SK-N-SH (cell line): ENCODE measurements at regions not wholly inside any gene's neighbourhood (a gene's known extent, or its start where the extent isn't known, plus 50 kb on each side); places are given as distances from the start of the nearest gene placed in this dataset.

ENCODE experiments used
- CTCF ChIA-PET: fragments of 300-600, 350-600 bp; formaldehyde crosslinking; extraction: SDS; loops from one replicate; lab custom pipeline; 2021; lab: Yijun Ruan, JAX
- POLR2A ChIA-PET: fragments of 350-600 bp; sonication (Branson Sonifier 250); formaldehyde crosslinking; extraction: SDS; loops from one replicate; lab custom pipeline; 2020; ENCODE audit warnings: antibody characterized with exemption, inconsistent platforms; lab: Yijun Ruan, JAX
- DNase-seq: peaks from one replicate; pipeline ENCODE4 v3.0.0; 2012
- H2AFZ ChIP-seq: fragments of 200-600 bp; sonication (generic); 2 replicates; pipeline ENCODE4 v1.8.1; 2016; ENCODE audit warnings: antibody characterized with exemption, mild to moderate bottlenecking, low read depth
- H3F3A ChIP-seq: fragments of 200-600 bp; sonication (generic); replicated peaks from 2 replicates; pipeline ENCODE3; 2016; ENCODE audit warnings: antibody characterized with exemption, mild to moderate bottlenecking; ENCODE audit not compliant: insufficient read depth
- H3K27ac ChIP-seq, 2 experiments: fragments of 200-500 bp in 1 of 2; fragments of 200-600 bp in 1 of 2; sonication (Bioruptor generic) in 1 of 2; sonication (generic), shearing (Covaris generic) in 1 of 2; 2 replicates each; pipeline versions ENCODE4 v1.5.1 to v1.6.1; 2014 to 2016; ENCODE audit warnings: low read depth in 2 of 2, inconsistent platforms in 1 of 2, low read length in 1 of 2, mild to moderate bottlenecking in 1 of 2, mixed read lengths in 1 of 2
- H3K27me3 ChIP-seq: fragments of 200-600 bp; sonication (generic), shearing (Covaris generic); 2 replicates; pipeline ENCODE4 v1.6.1; 2016; ENCODE audit warnings: mixed run types; ENCODE audit not compliant: insufficient read depth
- H3K36me3 ChIP-seq, 2 experiments: fragments of 200-500 bp in 1 of 2; fragments of 200-600 bp in 1 of 2; sonication (Bioruptor generic) in 1 of 2; sonication (generic) in 1 of 2; replicated peaks in 1 of 2; 2 replicates each; pipeline versions ENCODE3 to v1.5.1; 2014 to 2016; ENCODE audit warnings: low read length in 1 of 2, mild to moderate bottlenecking in 1 of 2; ENCODE audit not compliant: insufficient read depth in 2 of 2, control insufficient read depth in 1 of 2
- H3K4me1 ChIP-seq, 2 experiments: fragments of 200-500 bp in 1 of 2; fragments of 200-600 bp in 1 of 2; sonication (Bioruptor generic) in 1 of 2; sonication (generic), shearing (Covaris generic) in 1 of 2; 2 replicates each; pipeline versions ENCODE4 v1.5.1 to v1.6.1; 2014 to 2016; ENCODE audit warnings: low read depth in 1 of 2, low read length in 1 of 2, mixed run types in 1 of 2; ENCODE audit not compliant: insufficient read depth in 2 of 2, control insufficient read depth in 1 of 2
- H3K4me2 ChIP-seq: fragments of 200-600 bp; sonication (generic), shearing (Covaris generic); 2 replicates; pipeline ENCODE4 v1.6.1; 2017; ENCODE audit warnings: mixed run types
- H3K4me3 ChIP-seq, 2 experiments: fragments of 200-500 bp in 1 of 2; fragments of 200-600 bp in 1 of 2; sonication (Bioruptor generic) in 1 of 2; sonication (generic), shearing (Covaris generic) in 1 of 2; 2 replicates each; pipeline versions ENCODE4 v1.5.1 to v1.8.1; 2014 to 2016; ENCODE audit warnings: low read depth in 2 of 2, inconsistent platforms in 1 of 2, low read length in 1 of 2, mild to moderate bottlenecking in 1 of 2, mixed read lengths in 1 of 2, moderate library complexity in 1 of 2
- H3K79me2 ChIP-seq: fragments of 200-600 bp; sonication (generic); 2 replicates; pipeline ENCODE4 v1.8.1; 2017; ENCODE audit warnings: mild to moderate bottlenecking; ENCODE audit not compliant: insufficient read depth
- H3K9ac ChIP-seq: fragments of 200-600 bp; sonication (generic); 2 replicates; pipeline ENCODE4 v1.6.1; 2017; ENCODE audit warnings: mixed run types
- H3K9me2 ChIP-seq: fragments of 200-600 bp; sonication (generic); 2 replicates; pipeline ENCODE4 v1.6.1; 2017; ENCODE audit warnings: mixed run types
- H3K9me3 ChIP-seq: fragments of 200-600 bp; sonication (generic); 2 replicates; pipeline ENCODE4 v1.6.1; 2017; ENCODE audit warnings: mixed run types, mild to moderate bottlenecking, moderate library complexity
- H4K20me1 ChIP-seq: fragments of 200-600 bp; sonication (generic); 2 replicates; pipeline ENCODE4 v1.6.1; 2017; ENCODE audit warnings: mild to moderate bottlenecking, mixed run types; ENCODE audit not compliant: insufficient read depth
- CTCF ChIP-seq: fragments of 200-600 bp; sonication (generic); IDR thresholded peaks from 2 replicates; pipeline ENCODE4 v1.6.1; 2017; ENCODE audit warnings: antibody characterized with exemption, mild to moderate bottlenecking, moderate library complexity
- EZH2phosphoT487 ChIP-seq: fragments of 200-600 bp; sonication (generic); IDR thresholded peaks from 2 replicates; pipeline ENCODE4 v1.6.1; 2017; ENCODE audit warnings: low read depth, mixed run types, mild to moderate bottlenecking, antibody characterized with exemption, moderate library complexity, borderline replicate concordance
- FOXJ3 ChIP-seq: sonication (generic); formaldehyde crosslinking; IDR thresholded peaks from 2 replicates; pipeline ENCODE4 v1.5.1; 2020; ENCODE audit warnings: mild to moderate bottlenecking, missing genetic modification reagents
- FOXM1 ChIP-seq: IDR thresholded peaks from 2 replicates; pipeline ENCODE4 v1.4.0; 2012; ENCODE audit warnings: low read depth, mild to moderate bottlenecking
- GABPA ChIP-seq: IDR thresholded peaks from 2 replicates; pipeline ENCODE4 v1.4.0; 2012; ENCODE audit warnings: low read depth, mild to moderate bottlenecking
- IRF3 ChIP-seq: fragments of 150-350 bp; IDR thresholded peaks from 2 replicates; pipeline ENCODE4 v1.6.1; 2016; ENCODE audit warnings: mild to moderate bottlenecking, low read depth, low read length
- MXI1 ChIP-seq: IDR thresholded peaks from 2 replicates; pipeline ENCODE4 v1.6.1; 2012; ENCODE audit warnings: mild to moderate bottlenecking, low read depth, low read length, improper control_type of control experiment
- NFIC ChIP-seq: IDR thresholded peaks from 2 replicates; pipeline ENCODE4 v1.4.0; 2012; ENCODE audit warnings: borderline replicate concordance
- NRF1 ChIP-seq: IDR thresholded peaks from 2 replicates; pipeline ENCODE4 v1.6.1; 2012; ENCODE audit warnings: low read depth, mild to moderate bottlenecking, low read length
- POLR2AphosphoS5 ChIP-seq: IDR thresholded peaks from 2 replicates; pipeline ENCODE4 v1.6.1; 2012; ENCODE audit warnings: low read depth, low read length
- RAD21 ChIP-seq: IDR thresholded peaks from 2 replicates; pipeline ENCODE4 v1.6.1; 2012; ENCODE audit warnings: mild to moderate bottlenecking, low read length
- RCOR1 ChIP-seq: fragments of 150-350 bp; IDR thresholded peaks from 2 replicates; pipeline ENCODE4 v1.6.1; 2017; ENCODE audit warnings: antibody characterized with exemption, low read length
- RFX5 ChIP-seq: IDR thresholded peaks from 2 replicates; pipeline ENCODE4 v1.6.1; 2012; ENCODE audit warnings: mild to moderate bottlenecking, improper control_type of control experiment, low read length
- SMC3 ChIP-seq: IDR thresholded peaks from 2 replicates; pipeline ENCODE4 v1.6.1; 2012; ENCODE audit warnings: low read depth, low read length, improper control_type of control experiment
- TAF1 ChIP-seq: IDR thresholded peaks from 2 replicates; pipeline ENCODE4 v1.6.1; 2012; ENCODE audit warnings: low read depth, mild to moderate bottlenecking, low read length, moderate library complexity, borderline replicate concordance
- TCF12 ChIP-seq: IDR thresholded peaks from 2 replicates; pipeline ENCODE4 v1.4.0; 2012
- TEAD4 ChIP-seq: IDR thresholded peaks from 2 replicates; pipeline ENCODE4 v1.4.0; 2012; ENCODE audit warnings: mild to moderate bottlenecking, borderline replicate concordance; ENCODE audit not compliant: insufficient read depth
- USF2 ChIP-seq: fragments of 150-350 bp; IDR thresholded peaks from 2 replicates; pipeline ENCODE4 v1.6.1; 2017; ENCODE audit warnings: antibody characterized with exemption, low read length, low read depth, borderline replicate concordance
- ZBTB33 ChIP-seq: IDR thresholded peaks from 2 replicates; pipeline ENCODE4 v1.4.0; 2012; ENCODE audit warnings: low read depth, borderline replicate concordance
- WGBS: methylation state at CpG from one replicate; pipeline ENCODE4 v1.1.6; 2017; ENCODE audit warnings: low lambda C conversion rate; 5-methylcytosine and 5-hydroxymethylcytosine counted together

GRCh38 chr10:123458933-123459332, 207.2 kb upstream of the GPR26 start:
- H3K4me2 ChIP-seq: no peak overlapping the region
- ChIA-PET CTCF (no interaction called here), POLR2A (no interaction called here)
- H3K4me3 ChIP-seq: no peak overlapping the region
- no peaks in the 10 kb centered on the region for H3K79me2 ChIP-seq
- H4K20me1 ChIP-seq: no peaks in the 10 kb centered on the region
- no peaks in the 10 kb centered on the region for H3F3A ChIP-seq
- no peak overlapping the region for H2AFZ ChIP-seq
- no peak for DNase-seq
- H3K36me3 ChIP-seq: no peaks in the 10 kb centered on the region
- TF ChIP-seq FOXJ3 (CRISPR knock-in tag): no peak
- no peak for TF ChIP-seq ZBTB33
- no peak for TF ChIP-seq CTCF
- TF ChIP-seq RFX5: no peak
- TF ChIP-seq RAD21: no peak
- TF ChIP-seq TCF12: no peak
- no peak for TF ChIP-seq GABPA
- no peak for TF ChIP-seq TAF1
- H3K9me2 ChIP-seq: no peaks in the 10 kb centered on the region
- H3K9ac ChIP-seq: no peak overlapping the region
- H3K27me3 ChIP-seq: no peaks in the 10 kb centered on the region
- no peaks in the 10 kb centered on the region for H3K9me3 ChIP-seq
- no peaks in the 10 kb centered on the region for H3K4me1 ChIP-seq
- WGBS: 31% methylated on average over 5 of the region's 5 CpGs
- no peak overlapping the region for H3K27ac ChIP-seq

- POLR2A ChIA-PET: no interaction called here
- no peaks in the 10 kb centered on the region for H4K20me1 ChIP-seq
- TF ChIP-seq FOXM1 (no peak), GABPA (no peak), POLR2AphosphoS5 (no peak), EZH2phosphoT487 (no peak), CTCF (no peak), IRF3 (no peak), RFX5 (no peak), RCOR1 (no peak), USF2 (no peak), SMC3 (no peak), NFIC (no peak), MXI1 (no peak), TEAD4 (no peak), TCF12 (no peak), NRF1 (no peak)
Observed at GRCh38 chr10:123459371-123460091, 206.6 kb upstream of the GPR26 start.

More at GRCh38 chr10:123459371-123460091, 206.6 kb upstream of the GPR26 start:
- DNase-seq: no peak
- no peak overlapping the region for H2AFZ ChIP-seq
- no peaks in the 10 kb centered on the region for H3K9me2 ChIP-seq
- no peaks in the 10 kb centered on the region for H3K4me1 ChIP-seq
- no peaks in the 10 kb centered on the region for H3K9me3 ChIP-seq
- H3F3A ChIP-seq: no peaks in the 10 kb centered on the region
- H3K9ac ChIP-seq: no peak overlapping the region
- no peaks in the 10 kb centered on the region for H3K27me3 ChIP-seq
- no peak overlapping the region for H3K27ac ChIP-seq
- no peak overlapping the region for H3K4me2 ChIP-seq
- no peaks in the 10 kb centered on the region for H3K79me2 ChIP-seq
- H3K36me3 ChIP-seq: no peaks in the 10 kb centered on the region
- no peak overlapping the region for H3K4me3 ChIP-seq
- CTCF ChIA-PET: interaction anchor here (0.7 kb wide), 1 partner anchor 10 kb away, joined by 3 read pairs; no protein-coding TSS in a partner anchor
- WGBS: 24% methylated on average over 4 of the region's 7 CpGs
